ENCODE measurements at regions not wholly inside any gene's neighbourhood (a gene's known extent, or its start where the extent isn't known, plus 50 kb on each side); places are given as distances from the start of the nearest gene placed in this dataset.
A peak's percentile ranks its signal among the peaks of the same experiment; 100 is the strongest.

GRCh38 chr2:6053743-6054142 lies 361.6 kb downstream of the SOX11 start:
- no peak for TF ChIP-seq REST (IDR thresholded peaks at IDR 0.05; ENCODE audit: borderline replicate concordance)
- no peak for TF ChIP-seq TAF1 (IDR thresholded peaks at IDR 0.05; ENCODE audit: low read depth)
- no peak for TF ChIP-seq SMC3 (conservative IDR thresholded peaks at IDR 0.05; ENCODE audit: poor library complexity)
- Histone ChIP-seq H3K9me2 (ENCODE audit: insufficient read depth, low read length) (no peaks in the 10 kb centered on the region), H4K20me1 (ENCODE audit: insufficient read depth) (no peaks in the 10 kb centered on the region), H3K27me3 (ENCODE audit: insufficient read depth, low read depth, low read length) (no peaks in the 10 kb centered on the region), H3K9ac (ENCODE audit: low read length) (peak overlapping the region; percentile 69), H3K9me3 (ENCODE audit: low read length) (no peaks in the 10 kb centered on the region), H3K36me3 (ENCODE audit: insufficient read depth, low read length) (no peaks in the 10 kb centered on the region), H2AFZ (ENCODE audit: low read depth, low read length) (peak overlapping the region; percentile 43), H3K4me3 (ENCODE audit: low read length) (peak overlapping the region; percentile 51), H3K79me2 (replicated peaks; ENCODE audit: insufficient read depth, low read length) (no peaks in the 10 kb centered on the region), H3K27ac (ENCODE audit: low read length) (peak overlapping the region; percentile 95), H3K4me2 (ENCODE audit: low read length) (peak overlapping the region; percentile 54), H3F3A (ENCODE audit: insufficient read depth, low read length, poor library complexity, severe bottlenecking) (peaks cover 9% of the 10 kb centered on the region)

GRCh38 chr2:6054161-6054671 lies 362.0 kb downstream of the SOX11 start:
- Histone ChIP-seq H3K9me2 (ENCODE audit: insufficient read depth, low read length) (no peaks in the 10 kb centered on the region), H3K27ac (ENCODE audit: low read length) (peak overlapping the region; percentile 95), H3K27me3 (ENCODE audit: insufficient read depth, low read depth, low read length) (no peaks in the 10 kb centered on the region), H3K4me3 (ENCODE audit: low read length) (peak overlapping the region; percentile 51), H3K79me2 (replicated peaks; ENCODE audit: insufficient read depth, low read length) (no peaks in the 10 kb centered on the region), H4K20me1 (ENCODE audit: insufficient read depth) (no peaks in the 10 kb centered on the region), H3F3A (ENCODE audit: insufficient read depth, low read length, poor library complexity, severe bottlenecking) (peaks cover 9% of the 10 kb centered on the region), H3K9me3 (ENCODE audit: low read length) (no peaks in the 10 kb centered on the region), H2AFZ (ENCODE audit: low read depth, low read length) (peak overlapping the region; percentile 43), H3K4me2 (ENCODE audit: low read length) (peak overlapping the region; percentile 54), H3K36me3 (ENCODE audit: insufficient read depth, low read length) (no peaks in the 10 kb centered on the region), H3K9ac (ENCODE audit: low read length) (peak overlapping the region; percentile 69)
- TF ChIP-seq EP300 (conservative IDR thresholded peaks at IDR 0.05; ENCODE audit: poor library complexity, severe bottlenecking) (peak; percentile 69), SMC3 (conservative IDR thresholded peaks at IDR 0.05; ENCODE audit: poor library complexity) (peak; percentile 52), RAD21 (conservative IDR thresholded peaks at IDR 0.05) (peak; percentile 56), CTCF (IDR thresholded peaks at IDR 0.05; ENCODE audit: poor library complexity, severe bottlenecking) (no peak), TAF1 (IDR thresholded peaks at IDR 0.05; ENCODE audit: low read depth) (peak; percentile 41), MXI1 (conservative IDR thresholded peaks at IDR 0.05; ENCODE audit: poor library complexity, severe bottlenecking) (peak; percentile 56), EZH2 (IDR thresholded peaks at IDR 0.05; ENCODE audit: borderline replicate concordance, insufficient read depth, low read length, poor library complexity, severe bottlenecking) (no peak), POLR2AphosphoS5 (IDR thresholded peaks at IDR 0.05) (peak; percentile 69), REST (IDR thresholded peaks at IDR 0.05; ENCODE audit: borderline replicate concordance) (peak; percentile 63)

Data from neural cell (in vitro differentiated cells).